Upper lobe of left lung (tissue), 6 donors: ENCODE measurements at regions not wholly inside any gene's neighbourhood (a gene's known extent, or its start where the extent isn't known, plus 50 kb on each side); places are given as distances from the start of the nearest gene placed in this dataset.

Source experiments
- ATAC-seq, 2 donors: fragments of 200-7000 bp; cut with Tn5 transposase; one replicate each; pipeline ENCODE4 v1.9.1; 2022; ENCODE audit warnings: mild to moderate bottlenecking in 2 of 2, moderate library complexity in 2 of 2; ENCODE audit not compliant: low FRiP score in 2 of 2
- DNase-seq, 2 donors: peaks; one replicate each; pipeline ENCODE4 v3.0.0-alpha.2; 2019 to 2020
- H3K27ac ChIP-seq, 4 donors: fragments of 200-600 bp; sonication (generic); one replicate each; pipeline ENCODE4 v1.5.1; 2016 to 2019
- H3K27me3 ChIP-seq, 4 donors: fragments of 200-600 bp; sonication (generic); one replicate each; pipeline ENCODE4 v1.5.1; 2017 to 2019
- H3K36me3 ChIP-seq, 4 donors: fragments of 200-600 bp; sonication (generic); one replicate each; pipeline ENCODE4 v1.5.1; 2016 to 2019
- H3K4me1 ChIP-seq, 4 donors: fragments of 200-600 bp; sonication (generic); one replicate each; pipeline ENCODE4 v1.5.1; 2018 to 2019
- H3K4me3 ChIP-seq, 4 donors: fragments of 200-600 bp; sonication (generic); one replicate each; pipeline ENCODE4 v1.5.1; 2017 to 2019; ENCODE audit warnings: mild to moderate bottlenecking in 2 of 4, moderate library complexity in 1 of 4
- H3K9me3 ChIP-seq, 4 donors: fragments of 200-600 bp; sonication (generic); one replicate each; pipeline ENCODE4 v1.5.1; 2018 to 2019
- EP300 ChIP-seq, 4 donors: sonication (generic); formaldehyde crosslinking; IDR thresholded peaks; one replicate each; pipeline ENCODE4 v1.5.1; 2017; ENCODE audit warnings: antibody characterized with exemption in 4 of 4, control low read depth in 2 of 4
- POLR2A ChIP-seq, 4 donors: fragments of 450-650 bp; IDR thresholded peaks; one replicate each; pipeline ENCODE4 v1.5.1; 2016 to 2017; ENCODE audit warnings: antibody characterized with exemption in 4 of 4, mild to moderate bottlenecking in 2 of 4
- POLR2AphosphoS5 ChIP-seq, 2 donors: sonication (generic); formaldehyde crosslinking; IDR thresholded peaks; one replicate each; pipeline ENCODE4 v1.5.1; 2017; ENCODE audit warnings: antibody characterized with exemption in 2 of 2
- WGBS, 2 donors: methylation state at CpG; one replicate each; pipeline ENCODE4 v1.1.5; 2017 to 2018; 5-methylcytosine and 5-hydroxymethylcytosine counted together
- TF ChIP-seq, protein P1 (sequence below), 6 experiments: fragments of 450-650 bp in 4 of 6; fragments of 200-600 bp in 2 of 6; sonication (generic) in 2 of 6; IDR thresholded peaks; one replicate each; pipeline ENCODE4 v1.5.1; 2016 to 2019; ENCODE audit warnings: antibody characterized with exemption in 6 of 6
- donor health status: DM: no; HTN: no; CAD: no; lungs with moderate emphysema.
- donor health status: DM: no; HTN: yes; CAD: no; lungs with severe emphysema.

DNA sequence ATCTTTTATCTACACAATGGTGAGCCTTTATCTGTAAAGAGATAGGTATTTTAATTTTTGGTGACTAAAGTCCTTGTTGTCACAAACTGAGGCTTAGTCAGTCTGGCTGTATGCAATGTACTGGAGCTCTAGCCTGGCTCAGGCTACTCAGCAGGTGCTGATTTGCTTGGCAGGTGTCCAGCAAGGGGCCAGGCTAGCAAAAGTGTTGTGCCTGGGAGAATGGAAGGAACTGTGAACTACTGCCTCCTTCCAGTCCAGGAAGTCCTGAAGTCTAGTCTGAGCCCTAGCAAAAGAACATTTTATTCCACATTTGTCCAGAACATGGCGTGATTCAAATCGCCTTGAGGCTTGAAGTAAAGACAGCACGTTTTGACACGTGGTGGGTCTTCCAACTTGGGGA is 260.5 kb downstream of the CCDC85A start:
- no peak for ATAC-seq
- H3K27ac ChIP-seq, result no peak overlapping the region

DNA sequence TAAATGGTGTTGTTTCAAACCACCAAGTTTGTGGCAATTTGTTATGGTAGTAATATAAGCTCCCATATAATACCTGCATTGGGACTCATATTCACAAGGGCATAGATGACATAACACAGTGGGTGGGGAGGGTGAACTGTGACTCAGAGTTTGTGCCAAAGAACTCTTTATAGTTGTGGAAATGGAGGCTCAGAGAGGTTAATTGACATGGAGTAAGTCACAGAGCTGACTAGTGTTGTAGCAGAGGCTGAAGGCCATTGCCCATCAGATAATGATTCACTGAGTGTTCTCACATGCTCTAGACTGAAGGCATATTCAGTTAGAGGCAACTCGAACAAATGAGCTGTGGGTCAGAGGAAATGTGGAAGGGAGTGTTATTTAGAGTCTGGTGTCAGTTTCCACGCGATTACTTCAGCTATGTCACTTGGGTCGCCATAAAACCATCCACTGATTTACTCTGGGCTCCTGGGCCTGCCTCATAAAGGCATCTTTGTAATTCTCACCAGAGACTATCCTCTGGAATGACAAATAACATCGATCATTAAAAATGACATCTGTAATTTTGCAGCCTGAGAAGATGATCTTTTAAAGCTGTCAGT is 264.7 kb downstream of the CCDC85A start:
- no peaks in the 10 kb centered on the region for H3K27me3 ChIP-seq
- DNase-seq (no peak), ATAC-seq (no peak)
- H3K4me1 ChIP-seq, result peaks cover 0 to 4% (median 2%) of the 10 kb centered on the region in 4 donors
- H3K9me3 ChIP-seq, result no peaks in the 10 kb centered on the region
- H3K36me3 ChIP-seq, result no peaks in the 10 kb centered on the region
- 63 to 77% methylated on average over 5 of the region's 5 CpGs for WGBS, 2 donors
- no peak overlapping the region for H3K4me3 ChIP-seq
- no peak for TF ChIP-seq POLR2A (IDR thresholded peaks at IDR 0.05)
- TF ChIP-seq, protein P1, sequence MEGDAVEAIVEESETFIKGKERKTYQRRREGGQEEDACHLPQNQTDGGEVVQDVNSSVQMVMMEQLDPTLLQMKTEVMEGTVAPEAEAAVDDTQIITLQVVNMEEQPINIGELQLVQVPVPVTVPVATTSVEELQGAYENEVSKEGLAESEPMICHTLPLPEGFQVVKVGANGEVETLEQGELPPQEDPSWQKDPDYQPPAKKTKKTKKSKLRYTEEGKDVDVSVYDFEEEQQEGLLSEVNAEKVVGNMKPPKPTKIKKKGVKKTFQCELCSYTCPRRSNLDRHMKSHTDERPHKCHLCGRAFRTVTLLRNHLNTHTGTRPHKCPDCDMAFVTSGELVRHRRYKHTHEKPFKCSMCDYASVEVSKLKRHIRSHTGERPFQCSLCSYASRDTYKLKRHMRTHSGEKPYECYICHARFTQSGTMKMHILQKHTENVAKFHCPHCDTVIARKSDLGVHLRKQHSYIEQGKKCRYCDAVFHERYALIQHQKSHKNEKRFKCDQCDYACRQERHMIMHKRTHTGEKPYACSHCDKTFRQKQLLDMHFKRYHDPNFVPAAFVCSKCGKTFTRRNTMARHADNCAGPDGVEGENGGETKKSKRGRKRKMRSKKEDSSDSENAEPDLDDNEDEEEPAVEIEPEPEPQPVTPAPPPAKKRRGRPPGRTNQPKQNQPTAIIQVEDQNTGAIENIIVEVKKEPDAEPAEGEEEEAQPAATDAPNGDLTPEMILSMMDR (IDR thresholded peaks at IDR 0.05), result no peak
- TF ChIP-seq EP300 (IDR thresholded peaks at IDR 0.05), result no peak
- no peak for TF ChIP-seq POLR2AphosphoS5 (IDR thresholded peaks at IDR 0.05)
- H3K27ac ChIP-seq, result no peak overlapping the region

More for the DNA sequence above, 260.5 kb downstream of the CCDC85A start:
- Histone ChIP-seq H3K4me3 (no peak overlapping the region), H3K9me3 (no peaks in the 10 kb centered on the region), H3K27me3 (no peaks in the 10 kb centered on the region), H3K36me3 (no peaks in the 10 kb centered on the region), H3K4me1 (peaks cover 0 to 4% (median 0%) of the 10 kb centered on the region in 4 donors)
- TF ChIP-seq EP300 (IDR thresholded peaks at IDR 0.05), result no peak
- no peak for TF ChIP-seq POLR2A (IDR thresholded peaks at IDR 0.05)
- TF ChIP-seq, protein P1 (IDR thresholded peaks at IDR 0.05), result no peak
- DNase-seq, result peak in 1 of 2 donors; percentile 36
- 71 to 74% methylated on average over 4 of the region's 4 CpGs for WGBS, 2 donors

DNA sequence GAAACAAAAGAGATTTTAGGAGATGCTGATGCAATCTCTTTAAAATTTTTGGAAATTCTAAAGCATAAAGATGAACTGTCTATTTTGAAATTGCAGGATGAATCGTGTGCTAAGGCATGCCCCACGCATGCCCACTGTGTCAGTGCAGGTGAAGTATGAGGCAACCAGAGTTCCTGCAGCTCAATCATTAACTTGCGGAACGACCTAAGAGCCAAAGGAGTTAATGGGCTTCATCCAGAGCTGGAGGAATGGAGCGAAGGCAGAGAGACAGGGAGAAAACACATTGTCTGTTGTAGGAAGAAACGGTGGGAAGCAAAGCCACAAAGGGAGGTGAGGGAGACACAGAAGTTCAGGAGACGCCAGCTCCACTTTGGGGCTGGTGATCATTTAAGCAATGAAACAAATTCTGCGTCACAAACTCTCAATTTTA is 265.2 kb downstream of the CCDC85A start:
- H3K36me3 ChIP-seq, result no peaks in the 10 kb centered on the region
- H3K4me3 ChIP-seq, result peak overlapping the region in 2 of 4 donors; percentile 9 to 28
- no peaks in the 10 kb centered on the region for H3K27me3 ChIP-seq
- TF ChIP-seq EP300 (IDR thresholded peaks at IDR 0.05) (no peak), POLR2AphosphoS5 (IDR thresholded peaks at IDR 0.05) (no peak), POLR2A (IDR thresholded peaks at IDR 0.05) (no peak)
- TF ChIP-seq, protein P1 (IDR thresholded peaks at IDR 0.05), result no peak
- peak in 1 of 2 donors; percentile 81 for DNase-seq
- WGBS, 2 donors, result 44 to 56% methylated on average over 8 of the region's 8 CpGs
- H3K27ac ChIP-seq, result peak overlapping the region in 1 of 4 donors; percentile 43
- peaks cover 0 to 4% (median 2%) of the 10 kb centered on the region in 4 donors for H3K4me1 ChIP-seq
- H3K9me3 ChIP-seq, result no peaks in the 10 kb centered on the region
- peak in 1 of 2 donors; percentile 57 for ATAC-seq

DNA sequence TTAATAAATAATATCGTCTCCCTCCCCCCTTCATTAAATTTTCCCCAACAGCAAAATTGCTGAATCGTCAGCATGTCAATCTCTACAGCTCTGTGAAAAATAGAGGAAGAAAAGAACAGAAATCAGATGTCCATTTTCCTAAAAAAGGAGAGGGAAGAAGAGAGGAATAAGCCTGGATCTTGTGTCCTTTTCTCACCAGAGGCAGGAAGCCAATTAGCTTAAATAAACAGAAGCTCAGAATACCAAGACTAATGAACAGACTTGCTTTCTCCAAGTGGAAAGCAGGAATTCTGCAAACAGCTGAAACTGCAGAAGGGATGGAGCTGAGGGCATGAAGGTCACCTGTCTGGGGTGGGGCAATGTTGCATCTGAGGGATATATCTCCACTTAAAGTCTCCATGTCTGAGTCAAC is 265.7 kb downstream of the CCDC85A start:
- no peak for TF ChIP-seq POLR2AphosphoS5 (IDR thresholded peaks at IDR 0.05)

DNA sequence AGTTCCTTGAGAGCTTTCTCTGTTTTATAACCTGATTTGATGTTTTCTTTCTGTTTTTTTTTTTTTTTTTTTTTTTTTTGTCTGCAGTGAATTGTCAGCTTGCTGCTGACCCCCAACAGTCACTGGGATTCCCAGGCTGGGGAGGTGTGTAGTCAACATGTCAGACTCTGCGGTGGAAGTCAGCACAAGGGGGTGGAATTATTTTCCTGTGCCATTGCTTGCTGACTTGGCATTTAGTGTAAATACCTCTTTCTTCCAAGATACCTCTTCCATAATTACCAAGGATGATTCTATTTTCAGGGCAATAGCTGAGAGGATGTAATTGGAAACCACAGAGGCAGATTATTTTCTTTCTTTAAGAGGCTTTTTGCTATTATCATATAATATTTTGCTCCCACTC is 266.3 kb downstream of the CCDC85A start:
- DNase-seq (no peak), ATAC-seq (no peak)
- peaks cover 0 to 4% (median 2%) of the 10 kb centered on the region in 4 donors for H3K4me1 ChIP-seq
- H3K9me3 ChIP-seq, result no peaks in the 10 kb centered on the region
- no peaks in the 10 kb centered on the region for H3K27me3 ChIP-seq
- WGBS, 2 donors, result 85 to 100% methylated on average over 1 of the region's 1 CpG
- H3K36me3 ChIP-seq, result no peaks in the 10 kb centered on the region
- H3K27ac ChIP-seq, result no peak overlapping the region
- TF ChIP-seq POLR2AphosphoS5 (IDR thresholded peaks at IDR 0.05) (no peak), POLR2A (IDR thresholded peaks at IDR 0.05) (no peak), EP300 (IDR thresholded peaks at IDR 0.05) (no peak)
- TF ChIP-seq, protein P1 (IDR thresholded peaks at IDR 0.05), result no peak
- H3K4me3 ChIP-seq, result no peak overlapping the region

More for the DNA sequence above, 265.7 kb downstream of the CCDC85A start:
- Histone ChIP-seq H3K9me3 (no peaks in the 10 kb centered on the region), H3K27me3 (no peaks in the 10 kb centered on the region), H3K27ac (peak overlapping the region in 1 of 4 donors; percentile 43), H3K4me3 (peak overlapping the region in 2 of 4 donors; percentile 9 to 28), H3K36me3 (no peaks in the 10 kb centered on the region), H3K4me1 (peaks cover 0 to 4% (median 2%) of the 10 kb centered on the region in 4 donors)
- DNase-seq (no peak), ATAC-seq (no peak)
- WGBS, 2 donors, result 39 to 43% methylated on average over 2 of the region's 2 CpGs
